ENCODE measurements at regions not wholly inside any gene's neighbourhood (a gene's known extent, or its start where the extent isn't known, plus 50 kb on each side); places are given as distances from the start of the nearest gene placed in this dataset.

GRCh38 chr4:137949746-137950145, 292.4 kb downstream of the SLC7A11 start:
- ChIA-PET POLR2A (no interaction called here), CTCF (no interaction called here)
- H3K27ac ChIP-seq (ENCODE audit: insufficient read depth, low read depth, low read length), result no peak overlapping the region
- no peaks in the 10 kb centered on the region for H3K4me1 ChIP-seq (ENCODE audit: control insufficient read depth, extremely low read depth, insufficient read depth, low read length)
- H3K9me3 ChIP-seq (replicated peaks; ENCODE audit: control insufficient read depth, insufficient read depth, low read length), result no peaks in the 10 kb centered on the region
- H3K4me2 ChIP-seq (ENCODE audit: insufficient read depth, low read length), result no peak overlapping the region
- DNase-seq (ENCODE audit: low read depth, low spot score) (no peak), FAIRE-seq (no peak)
- H4K20me1 ChIP-seq (replicated peaks; ENCODE audit: control insufficient read depth, extremely low read depth, insufficient read depth, low read length), result no peaks in the 10 kb centered on the region
- dilution Hi-C loops (cut with MboI; ENCODE audit: extremely low pct_ligation_motif_present, low sequenced_read_pairs), result no loop called here
- intact Hi-C loops (cut with micrococcal nuclease), result no loop called here
- H3K9me1 ChIP-seq (replicated peaks; ENCODE audit: control insufficient read depth, extremely low read depth, insufficient read depth, low read length), result no peaks in the 10 kb centered on the region
- no peak overlapping the region for H3K9ac ChIP-seq (replicated peaks; ENCODE audit: extremely low read depth, insufficient read depth, low read length)
- H3K36me3 ChIP-seq (ENCODE audit: control insufficient read depth in 2 of 2, extremely low read depth in 1 of 2, insufficient read depth in 2 of 2, low read length in 2 of 2), result no peaks in the 10 kb centered on the region
- TF ChIP-seq FOS (IDR thresholded peaks at IDR 0.05; ENCODE audit: borderline replicate concordance, insufficient read depth, low read length) (no peak), EZH2 (IDR thresholded peaks at IDR 0.05; ENCODE audit: borderline replicate concordance, low read depth, low read length, severe bottlenecking) (no peak), POLR2A (IDR thresholded peaks at IDR 0.05; ENCODE audit: low read depth, low read length) (no peak), JUN (IDR thresholded peaks at IDR 0.05; ENCODE audit: borderline replicate concordance, insufficient read depth, insufficient read length, low read depth) (no peak), MYC (IDR thresholded peaks at IDR 0.05; ENCODE audit: low read depth, low read length) (no peak), GATA2 (IDR thresholded peaks at IDR 0.05; ENCODE audit: insufficient read depth, insufficient read length, low read depth, low read length) (no peak), POLR2AphosphoS5 (IDR thresholded peaks at IDR 0.05; ENCODE audit: insufficient read depth, low read depth, low read length) (no peak), CTCF (IDR thresholded peaks at IDR 0.05; ENCODE audit: extremely low read depth in 1 of 2, insufficient read depth in 1 of 2, low read depth in 1 of 2, low read length in 2 of 2) (no peak)
- TF ChIP-seq, protein P1, sequence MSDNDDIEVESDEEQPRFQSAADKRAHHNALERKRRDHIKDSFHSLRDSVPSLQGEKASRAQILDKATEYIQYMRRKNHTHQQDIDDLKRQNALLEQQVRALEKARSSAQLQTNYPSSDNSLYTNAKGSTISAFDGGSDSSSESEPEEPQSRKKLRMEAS (IDR thresholded peaks at IDR 0.05; ENCODE audit: insufficient read depth, insufficient read length), result no peak
- BruUV-seq (replicated peaks), result no TSS peak
- H3K79me2 ChIP-seq (ENCODE audit: control insufficient read depth, insufficient read depth, low read length), result no peaks in the 10 kb centered on the region
- no peak overlapping the region for H3K4me3 ChIP-seq (replicated peaks in 1 of 3; ENCODE audit: insufficient read depth in 1 of 3, low read depth in 1 of 3, low read length in 3 of 3)
- no peaks in the 10 kb centered on the region for H3K27me3 ChIP-seq (ENCODE audit: control insufficient read depth in 2 of 2, insufficient read depth in 2 of 2, low read length in 2 of 2)
- H2AFZ ChIP-seq (ENCODE audit: low read depth, low read length), result no peak overlapping the region

Measured in endothelial cell of umbilical vein (primary cell).